ENCODE measurements at regions not wholly inside any gene's neighbourhood (a gene's known extent, or its start where the extent isn't known, plus 50 kb on each side); places are given as distances from the start of the nearest gene placed in this dataset.

- no peak for DNase-seq (ENCODE audit: extremely low spot score)
- ChIA-PET POLR2A (no interaction called here), CTCF (interaction anchor here (1.6 kb wide), 1 partner anchor 10 kb away, joined by 3 read pairs; no protein-coding TSS in a partner anchor)
- TF ChIP-seq CTCF (IDR thresholded peaks at IDR 0.05; ENCODE audit: control extremely low read depth, extremely low read depth, low read depth, missing control alignments) = no peak
These were observed 432.7 kb downstream of the ZNF521 start for GRCh38 chr18:24919181-24919797.

GRCh38 chr18:24922491-24922890, 429.5 kb downstream of the ZNF521 start:
- POLR2A ChIA-PET = no interaction called here
- no peak for TF ChIP-seq CTCF (IDR thresholded peaks at IDR 0.05; ENCODE audit: control extremely low read depth, extremely low read depth, low read depth, missing control alignments)
- DNase-seq (ENCODE audit: extremely low spot score) = no peak
- CTCF ChIA-PET = no interaction called here

DNA sequence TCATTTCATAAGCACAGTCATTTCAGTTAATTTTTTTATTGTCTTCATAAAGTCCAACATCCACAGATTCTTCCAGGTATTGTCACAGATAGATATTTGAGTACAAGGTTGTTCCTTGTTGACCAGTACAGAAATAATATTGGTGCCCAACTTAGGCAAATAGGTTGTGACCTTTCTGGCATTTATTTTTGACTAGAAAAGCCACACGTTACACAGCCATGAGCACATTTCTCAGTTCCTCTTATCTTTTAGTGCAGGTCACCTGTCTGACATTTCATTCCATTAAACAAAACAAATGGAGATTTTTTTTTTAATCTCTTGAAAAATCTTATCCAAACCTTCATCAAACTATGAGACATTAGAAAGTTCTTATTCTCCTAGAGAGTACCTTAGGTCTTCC, 428.8 kb downstream of the ZNF521 start:
- CTCF ChIA-PET = no interaction called here
- no peak for TF ChIP-seq CTCF (IDR thresholded peaks at IDR 0.05; ENCODE audit: control extremely low read depth, extremely low read depth, low read depth, missing control alignments)
- peak; percentile 33 for DNase-seq (ENCODE audit: extremely low spot score)
- POLR2A ChIA-PET = no interaction called here

- POLR2A ChIA-PET = no interaction called here
- no peak for TF ChIP-seq CTCF (IDR thresholded peaks at IDR 0.05; ENCODE audit: control extremely low read depth, extremely low read depth, low read depth, missing control alignments)
- no peak for DNase-seq (ENCODE audit: extremely low spot score)
- CTCF ChIA-PET = no interaction called here
These were observed 427.8 kb downstream of the ZNF521 start for GRCh38 chr18:24924066-24924716.

DNA sequence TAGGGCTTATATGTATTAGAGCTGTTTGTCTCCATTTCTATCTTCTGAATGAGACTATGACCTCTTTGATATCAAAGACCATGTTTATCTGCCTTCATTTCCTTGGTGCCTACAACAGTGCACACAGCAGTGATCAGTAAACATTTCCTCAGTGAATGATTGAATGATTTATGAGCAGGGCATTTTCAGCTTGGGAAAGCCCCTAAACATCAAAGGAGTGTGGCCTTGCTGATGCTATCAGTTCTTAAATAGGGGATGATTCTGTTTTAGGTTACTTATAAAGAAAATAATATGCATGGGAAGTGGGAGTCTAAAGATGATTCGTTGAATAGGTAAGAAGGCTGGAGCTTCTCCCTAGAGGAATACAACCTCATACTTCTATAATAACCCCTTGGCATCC, 425.3 kb downstream of the ZNF521 start:
- no peak for TF ChIP-seq CTCF (IDR thresholded peaks at IDR 0.05; ENCODE audit: control extremely low read depth, extremely low read depth, low read depth, missing control alignments)
- CTCF ChIA-PET = interaction anchor here (1.1 to 1.2 kb wide), 2 partner anchors 9 to 438 kb away, joined by 3 read pairs; no protein-coding TSS in a partner anchor
- POLR2A ChIA-PET = no interaction called here
- DNase-seq (ENCODE audit: extremely low spot score) = no peak

DNA sequence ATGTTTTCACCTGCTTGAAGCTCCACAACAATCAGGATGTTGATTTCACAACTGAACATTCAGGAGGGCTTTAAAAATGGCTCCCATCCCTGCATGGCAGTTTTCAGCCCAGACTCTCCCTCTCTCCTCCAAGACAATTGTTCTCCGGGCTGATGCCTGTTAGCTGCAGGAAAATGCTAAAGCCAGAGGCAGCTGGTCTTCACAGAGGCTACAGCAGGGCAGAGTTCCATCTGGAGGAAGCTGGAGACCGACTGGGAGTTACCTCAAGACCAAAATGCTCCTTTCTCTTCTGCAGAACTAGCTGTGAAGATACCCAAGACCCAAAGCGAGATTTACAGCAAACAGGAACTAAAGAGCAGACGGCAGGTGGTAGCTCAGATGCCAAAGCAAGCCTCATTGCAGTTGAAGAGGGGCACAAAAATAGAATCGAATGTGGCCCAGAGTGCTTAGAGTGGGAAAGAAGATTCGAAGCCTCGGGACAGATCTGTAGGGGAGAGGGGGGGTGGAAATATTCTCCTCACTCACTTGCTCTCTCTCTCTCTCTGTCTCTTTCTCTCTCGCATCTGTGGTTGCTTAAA, 423.6 kb downstream of the ZNF521 start:
- CTCF ChIA-PET = interaction anchor here (0.7 kb wide), 1 partner anchor 18 kb away, joined by 3 read pairs; no protein-coding TSS in a partner anchor

More for the DNA sequence above, 423.6 kb downstream of the ZNF521 start:
- no peak for TF ChIP-seq CTCF (IDR thresholded peaks at IDR 0.05; ENCODE audit: control extremely low read depth, extremely low read depth, low read depth, missing control alignments)
- POLR2A ChIA-PET = no interaction called here
- DNase-seq (ENCODE audit: extremely low spot score) = no peak
